GM12892 (cell line): ENCODE measurements at regions not wholly inside any gene's neighbourhood (a gene's known extent, or its start where the extent isn't known, plus 50 kb on each side); places are given as distances from the start of the nearest gene placed in this dataset.

Experiments
- POLR2A ChIP-seq: IDR thresholded peaks from 2 replicates; pipeline ENCODE4 v1.6.1; 2011; ENCODE audit warnings: low read depth, low read length, control low read depth
- POLR2AphosphoS5 ChIP-seq: IDR thresholded peaks from 2 replicates; pipeline ENCODE4 v1.6.1; 2011; ENCODE audit warnings: low read depth, low read length, control low read depth
- TAF1 ChIP-seq: IDR thresholded peaks from 2 replicates; pipeline ENCODE4 v1.6.1; 2011; ENCODE audit warnings: low read depth, mild to moderate bottlenecking, control low read depth, low read length, borderline replicate concordance

DNA sequence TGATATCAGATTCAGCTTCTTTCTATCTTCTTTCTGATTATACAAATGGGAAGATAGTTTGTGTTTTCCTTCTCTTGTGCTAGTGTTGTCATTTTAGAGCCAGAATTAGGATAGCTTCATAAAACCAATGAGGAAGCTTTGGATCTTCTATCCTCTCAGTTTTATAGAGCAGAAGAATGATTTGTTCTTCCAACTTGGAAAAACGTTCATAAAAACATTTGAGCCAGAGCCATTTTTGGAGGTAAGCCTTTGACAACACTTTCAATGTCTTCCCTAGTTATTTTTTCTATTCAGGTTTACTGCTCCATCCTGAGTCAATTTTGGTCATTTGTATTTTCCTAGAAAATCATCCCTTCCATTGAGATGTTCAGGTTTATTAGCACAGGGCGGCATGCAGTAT, 91.2 kb upstream of the MYOCD start:
- no peak for TF ChIP-seq POLR2AphosphoS5
- TF ChIP-seq TAF1: no peak
- no peak for TF ChIP-seq POLR2A
